ENCODE measurements at regions not wholly inside any gene's neighbourhood (a gene's known extent, or its start where the extent isn't known, plus 50 kb on each side); places are given as distances from the start of the nearest gene placed in this dataset.

- no peak overlapping the region for H3K27ac ChIP-seq (ENCODE audit: control insufficient read depth, insufficient read depth, low read length)
- dilution Hi-C loops (cut with MboI; ENCODE audit: extremely low pct_ligation_motif_present, low sequenced_read_pairs): no loop called here
- no peak overlapping the region for H3K9ac ChIP-seq (ENCODE audit: control insufficient read depth, extremely low read depth, insufficient read depth, low read length)
- DNase-seq (ENCODE audit: low read depth, low spot score) (no peak), FAIRE-seq (no peak)
- H3K36me3 ChIP-seq (ENCODE audit: control insufficient read depth in 2 of 2, extremely low read depth in 1 of 2, insufficient read depth in 2 of 2, low read length in 2 of 2): no peaks in the 10 kb centered on the region
- H3K79me2 ChIP-seq (ENCODE audit: control insufficient read depth, insufficient read depth, low read length): no peaks in the 10 kb centered on the region
- H3K4me3 ChIP-seq (ENCODE audit: control insufficient read depth in 2 of 3, extremely low read depth in 1 of 3, insufficient read depth in 2 of 3, low read depth in 1 of 3, low read length in 3 of 3): no peak overlapping the region
- TF ChIP-seq EZH2 (IDR thresholded peaks at IDR 0.05; ENCODE audit: low read length) (no peak), CTCF (optimal IDR thresholded peaks at IDR 0.05 in 1 of 3, IDR thresholded peaks at IDR 0.05 in 1 of 3, conservative IDR thresholded peaks at IDR 0.05 in 1 of 3; ENCODE audit: extremely low read depth in 1 of 3, insufficient read depth in 2 of 3, low read length in 3 of 3) (no peak)
- H3K9me1 ChIP-seq (ENCODE audit: control insufficient read depth, extremely low read depth, insufficient read depth, low read length): no peaks in the 10 kb centered on the region
- no peak overlapping the region for H2AFZ ChIP-seq (ENCODE audit: control insufficient read depth, low read length)
- no peak overlapping the region for H3K4me2 ChIP-seq (ENCODE audit: control insufficient read depth, extremely low read depth, insufficient read depth, low read depth, low read length)
- no peaks in the 10 kb centered on the region for H4K20me1 ChIP-seq (ENCODE audit: control insufficient read depth, extremely low read depth, insufficient read depth, low read length)
- no peaks in the 10 kb centered on the region for H3K9me3 ChIP-seq (ENCODE audit: control insufficient read depth, low read depth, low read length)
- no peaks in the 10 kb centered on the region for H3K27me3 ChIP-seq (ENCODE audit: control insufficient read depth, extremely low read depth, insufficient read depth, low read length)
- peaks cover 6% of the 10 kb centered on the region for H3K4me1 ChIP-seq (ENCODE audit: control insufficient read depth, extremely low read depth, insufficient read depth, low read length)
These were observed 107.3 kb upstream of the LUZP2 start for GRCh38 chr11:24389575-24389974.

GRCh38 chr11:24390016-24390415 lies 106.8 kb upstream of the LUZP2 start:
- no peaks in the 10 kb centered on the region for H3K36me3 ChIP-seq (ENCODE audit: control insufficient read depth in 2 of 2, extremely low read depth in 1 of 2, insufficient read depth in 2 of 2, low read length in 2 of 2)
- no peaks in the 10 kb centered on the region for H3K9me3 ChIP-seq (ENCODE audit: control insufficient read depth, low read depth, low read length)
- dilution Hi-C loops (cut with MboI; ENCODE audit: extremely low pct_ligation_motif_present, low sequenced_read_pairs): no loop called here
- H3K27me3 ChIP-seq (ENCODE audit: control insufficient read depth, extremely low read depth, insufficient read depth, low read length): no peaks in the 10 kb centered on the region
- H3K4me2 ChIP-seq (ENCODE audit: control insufficient read depth, extremely low read depth, insufficient read depth, low read depth, low read length): no peak overlapping the region
- H3K79me2 ChIP-seq (ENCODE audit: control insufficient read depth, insufficient read depth, low read length): no peaks in the 10 kb centered on the region
- no peaks in the 10 kb centered on the region for H3K9me1 ChIP-seq (ENCODE audit: control insufficient read depth, extremely low read depth, insufficient read depth, low read length)
- DNase-seq (ENCODE audit: low read depth, low spot score) (no peak), FAIRE-seq (no peak)
- H4K20me1 ChIP-seq (ENCODE audit: control insufficient read depth, extremely low read depth, insufficient read depth, low read length): no peaks in the 10 kb centered on the region
- no peak overlapping the region for H3K27ac ChIP-seq (ENCODE audit: control insufficient read depth, insufficient read depth, low read length)
- TF ChIP-seq CTCF (optimal IDR thresholded peaks at IDR 0.05 in 1 of 3, IDR thresholded peaks at IDR 0.05 in 1 of 3, conservative IDR thresholded peaks at IDR 0.05 in 1 of 3; ENCODE audit: extremely low read depth in 1 of 3, insufficient read depth in 2 of 3, low read length in 3 of 3): no peak
- no peak for TF ChIP-seq EZH2 (IDR thresholded peaks at IDR 0.05; ENCODE audit: low read length)
- no peak overlapping the region for H3K9ac ChIP-seq (ENCODE audit: control insufficient read depth, extremely low read depth, insufficient read depth, low read length)
- H2AFZ ChIP-seq (ENCODE audit: control insufficient read depth, low read length): no peak overlapping the region
- H3K4me3 ChIP-seq (ENCODE audit: control insufficient read depth in 2 of 3, extremely low read depth in 1 of 3, insufficient read depth in 2 of 3, low read depth in 1 of 3, low read length in 3 of 3): no peak overlapping the region
- peaks cover 6% of the 10 kb centered on the region for H3K4me1 ChIP-seq (ENCODE audit: control insufficient read depth, extremely low read depth, insufficient read depth, low read length)
